ENCODE measurements at regions not wholly inside any gene's neighbourhood (a gene's known extent, or its start where the extent isn't known, plus 50 kb on each side); places are given as distances from the start of the nearest gene placed in this dataset.
A peak's percentile ranks its signal among the peaks of the same experiment; 100 is the strongest.

GRCh38 chr2:199696048-199696447 is 154.9 kb downstream of the FTCDNL1 start:
- Histone ChIP-seq H3K9me3 (ENCODE audit: control insufficient read depth, low read depth, low read length) (no peaks in the 10 kb centered on the region), H3K9ac (ENCODE audit: extremely low read depth, insufficient read length, low read length) (no peak overlapping the region), H3K18ac (ENCODE audit: insufficient read length, low read depth, low read length) (no peak overlapping the region), H3K4me1 (ENCODE audit: insufficient read depth, low read length) (no peaks in the 10 kb centered on the region), H4K8ac (replicated peaks; ENCODE audit: insufficient read length, low read depth, low read length) (no peak overlapping the region), H3K23ac (ENCODE audit: insufficient read length, low read depth, low read length) (no peak overlapping the region), H2BK15ac (ENCODE audit: low read depth, low read length) (no peak overlapping the region), H4K91ac (ENCODE audit: insufficient read length, low read depth, low read length) (no peak overlapping the region), H3K27ac (ENCODE audit: insufficient read length, low read depth, low read length) (no peak overlapping the region), H2BK12ac (ENCODE audit: insufficient read length, low read depth, low read length) (no peak overlapping the region), H2AK5ac (ENCODE audit: insufficient read length, low read length) (no peak overlapping the region), H2BK120ac (ENCODE audit: low read depth, low read length, poor library complexity, severe bottlenecking) (no peak overlapping the region), H3K79me2 (ENCODE audit: insufficient read depth, low read length) (no peaks in the 10 kb centered on the region), H4K5ac (ENCODE audit: insufficient read length, low read depth, low read length) (no peak overlapping the region), H3K27me3 (ENCODE audit: insufficient read depth, low read length) (no peaks in the 10 kb centered on the region), H3K79me1 (ENCODE audit: insufficient read depth, low read depth, low read length, poor library complexity, severe bottlenecking) (no peaks in the 10 kb centered on the region), H3K56ac (ENCODE audit: insufficient read length, low read depth, low read length) (no peak overlapping the region), H2AFZ (ENCODE audit: low read length) (no peak overlapping the region), H2BK5ac (ENCODE audit: insufficient read length, low read length) (no peak overlapping the region), H3K14ac (ENCODE audit: insufficient read depth, low read length) (no peak overlapping the region), H3K4me2 (ENCODE audit: insufficient read depth, insufficient read length, low read length) (no peak overlapping the region), H2BK20ac (ENCODE audit: low read depth, low read length, poor library complexity, severe bottlenecking) (no peak overlapping the region), H4K20me1 (ENCODE audit: control insufficient read depth, insufficient read depth, insufficient read length) (no peaks in the 10 kb centered on the region), H3K4ac (ENCODE audit: low read depth, low read length) (no peak overlapping the region), H3T11ph (ENCODE audit: low read length) (no peak overlapping the region), H3K23me2 (ENCODE audit: insufficient read length, low read depth, low read length, poor library complexity, severe bottlenecking) (no peaks in the 10 kb centered on the region)
- no peaks in the 10 kb centered on the region for H3K36me3 Mint-ChIP-seq (ENCODE audit: insufficient read depth in 1 of 3, low read depth in 3 of 3)
- H3K9me3 Mint-ChIP-seq: no peaks in the 10 kb centered on the region
- 0 out of 7 replicates have a peak overlapping the region, but pooled peaks of 1 of the 3 experiments have one; percentile 65 for H3K27ac Mint-ChIP-seq
- no peak overlapping the region for H3K4me3 Mint-ChIP-seq
- TF ChIP-seq, protein P1, sequence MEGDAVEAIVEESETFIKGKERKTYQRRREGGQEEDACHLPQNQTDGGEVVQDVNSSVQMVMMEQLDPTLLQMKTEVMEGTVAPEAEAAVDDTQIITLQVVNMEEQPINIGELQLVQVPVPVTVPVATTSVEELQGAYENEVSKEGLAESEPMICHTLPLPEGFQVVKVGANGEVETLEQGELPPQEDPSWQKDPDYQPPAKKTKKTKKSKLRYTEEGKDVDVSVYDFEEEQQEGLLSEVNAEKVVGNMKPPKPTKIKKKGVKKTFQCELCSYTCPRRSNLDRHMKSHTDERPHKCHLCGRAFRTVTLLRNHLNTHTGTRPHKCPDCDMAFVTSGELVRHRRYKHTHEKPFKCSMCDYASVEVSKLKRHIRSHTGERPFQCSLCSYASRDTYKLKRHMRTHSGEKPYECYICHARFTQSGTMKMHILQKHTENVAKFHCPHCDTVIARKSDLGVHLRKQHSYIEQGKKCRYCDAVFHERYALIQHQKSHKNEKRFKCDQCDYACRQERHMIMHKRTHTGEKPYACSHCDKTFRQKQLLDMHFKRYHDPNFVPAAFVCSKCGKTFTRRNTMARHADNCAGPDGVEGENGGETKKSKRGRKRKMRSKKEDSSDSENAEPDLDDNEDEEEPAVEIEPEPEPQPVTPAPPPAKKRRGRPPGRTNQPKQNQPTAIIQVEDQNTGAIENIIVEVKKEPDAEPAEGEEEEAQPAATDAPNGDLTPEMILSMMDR (conservative IDR thresholded peaks at IDR 0.05): no peak
- H3K27me3 Mint-ChIP-seq (ENCODE audit: low read depth): no peaks in the 10 kb centered on the region
- no CpG with 5 or more reads among the region's 6 CpGs for WGBS (ENCODE audit: extremely low coverage, insufficient read length, low lambda C conversion rate)
- peaks cover 0 to 12% of the 10 kb centered on the region in 2 experiments; a peak in 2 of 4 replicates for H3K4me1 Mint-ChIP-seq
- DNase-seq: no peak

Measured in H9 (cell line).